ENCODE measurements at regions not wholly inside any gene's neighbourhood (a gene's known extent, or its start where the extent isn't known, plus 50 kb on each side); places are given as distances from the start of the nearest gene placed in this dataset.
A peak's percentile ranks its signal among the peaks of the same experiment; 100 is the strongest.

GRCh38 chr2:8472545-8473323 lies 209.1 kb upstream of the ID2 start:
- Histone ChIP-seq H2AFZ (ENCODE audit: low read depth, low read length) (no peak overlapping the region), H4K8ac (ENCODE audit: low read length) (no peak overlapping the region), H3K9ac (ENCODE audit: low read length) (no peak overlapping the region), H3K27ac (ENCODE audit: low read length, poor library complexity, severe bottlenecking) (no peak overlapping the region), H3K4me2 (ENCODE audit: low read length, poor library complexity, severe bottlenecking) (no peak overlapping the region), H3K36me3 (ENCODE audit: control insufficient read depth in 1 of 2, insufficient read depth in 2 of 2, low read depth in 1 of 2, low read length in 2 of 2) (no peaks in the 10 kb centered on the region), H3K14ac (ENCODE audit: low read length in 2 of 2) (no peak overlapping the region), H3K4ac (ENCODE audit: low read depth in 1 of 2, low read length in 2 of 2) (no peak overlapping the region), H3K23ac (ENCODE audit: low read length in 2 of 2) (no peak overlapping the region), H2BK15ac (ENCODE audit: low read depth, poor library complexity, severe bottlenecking) (no peak overlapping the region), H3K18ac (ENCODE audit: low read depth in 1 of 2, low read length in 2 of 2) (no peak overlapping the region), H3K9me3 (ENCODE audit: control insufficient read depth, low read length) (no peaks in the 10 kb centered on the region), H2BK12ac (ENCODE audit: low read length in 2 of 2) (no peak overlapping the region), H3K4me1 (ENCODE audit: control insufficient read depth, insufficient read depth, low read depth, low read length) (peaks cover 17% of the 10 kb centered on the region), H2BK120ac (ENCODE audit: low read depth, low read length) (no peak overlapping the region), H3K79me1 (replicated peaks; ENCODE audit: low read length, poor library complexity, severe bottlenecking) (no peaks in the 10 kb centered on the region), H3K4me3 (ENCODE audit: insufficient read depth in 1 of 2, low read depth in 1 of 2, low read length in 2 of 2) (no peak overlapping the region), H3K27me3 (ENCODE audit: control insufficient read depth in 1 of 2, insufficient read depth in 1 of 2, low read length in 2 of 2) (no peaks in the 10 kb centered on the region), H2AK5ac (ENCODE audit: low read length, severe bottlenecking) (peak overlapping the region; percentile 16), H4K91ac (ENCODE audit: low read length) (no peak overlapping the region), H2BK5ac (ENCODE audit: low read depth, low read length, poor library complexity, severe bottlenecking) (no peak overlapping the region)
- no peak for DNase-seq
- WGBS, result 89% methylated on average over 6 of the region's 7 CpGs

DNA sequence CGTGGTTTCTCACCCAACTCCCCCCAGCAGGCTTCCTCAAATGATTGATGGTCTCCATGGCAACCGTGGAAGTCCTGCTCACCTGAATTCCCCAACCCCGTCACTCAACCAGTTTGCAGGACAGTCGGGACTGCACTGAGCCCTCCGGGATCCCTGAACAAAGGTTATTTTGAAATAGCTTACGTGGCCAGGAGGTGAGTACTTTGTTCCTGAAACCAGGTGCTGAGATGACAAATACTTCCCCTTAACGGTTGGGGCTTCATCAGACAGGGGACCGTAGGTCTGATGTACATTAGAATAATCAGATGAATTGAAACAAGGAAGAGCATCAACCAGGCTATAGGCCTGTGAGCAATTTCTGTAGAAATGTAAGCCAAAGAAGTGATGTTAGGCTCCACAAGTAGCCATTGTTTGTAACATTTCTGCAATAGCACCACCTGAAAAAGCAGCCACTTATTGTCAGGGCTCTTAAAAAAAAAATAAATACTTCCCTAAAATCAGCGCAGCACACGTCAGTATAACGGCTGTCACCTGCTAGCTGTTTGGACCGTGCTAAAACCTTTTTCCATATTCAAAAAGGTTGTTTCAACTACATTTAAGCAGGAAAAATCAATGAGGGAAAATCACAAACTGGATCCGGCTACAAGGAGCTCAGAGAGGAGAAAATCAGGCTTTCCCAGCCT lies 206.4 kb upstream of the ID2 start:
- Histone ChIP-seq H3K9me3 (ENCODE audit: control insufficient read depth, low read length) (no peaks in the 10 kb centered on the region), H3K36me3 (ENCODE audit: control insufficient read depth in 1 of 2, insufficient read depth in 2 of 2, low read depth in 1 of 2, low read length in 2 of 2) (no peaks in the 10 kb centered on the region), H2BK5ac (ENCODE audit: low read depth, low read length, poor library complexity, severe bottlenecking) (no peak overlapping the region), H3K4ac (ENCODE audit: low read depth in 1 of 2, low read length in 2 of 2) (no peak overlapping the region), H2BK15ac (ENCODE audit: low read depth, poor library complexity, severe bottlenecking) (no peak overlapping the region), H3K14ac (ENCODE audit: low read length in 2 of 2) (no peak overlapping the region), H3K27ac (ENCODE audit: low read length, poor library complexity, severe bottlenecking) (no peak overlapping the region), H3K4me2 (ENCODE audit: low read length, poor library complexity, severe bottlenecking) (no peak overlapping the region), H3K27me3 (ENCODE audit: control insufficient read depth in 1 of 2, insufficient read depth in 1 of 2, low read length in 2 of 2) (no peaks in the 10 kb centered on the region), H3K4me1 (ENCODE audit: control insufficient read depth, insufficient read depth, low read depth, low read length) (peaks cover 14% of the 10 kb centered on the region), H3K79me1 (replicated peaks; ENCODE audit: low read length, poor library complexity, severe bottlenecking) (no peaks in the 10 kb centered on the region), H3K4me3 (ENCODE audit: insufficient read depth in 1 of 2, low read depth in 1 of 2, low read length in 2 of 2) (no peak overlapping the region), H3K23ac (ENCODE audit: low read length in 2 of 2) (no peak overlapping the region), H4K8ac (ENCODE audit: low read length) (no peak overlapping the region), H3K9ac (ENCODE audit: low read length) (no peak overlapping the region), H3K18ac (ENCODE audit: low read depth in 1 of 2, low read length in 2 of 2) (no peak overlapping the region), H2BK120ac (ENCODE audit: low read depth, low read length) (no peak overlapping the region), H2AK5ac (ENCODE audit: low read length, severe bottlenecking) (no peak overlapping the region), H4K91ac (ENCODE audit: low read length) (no peak overlapping the region), H2BK12ac (ENCODE audit: low read length in 2 of 2) (no peak overlapping the region), H2AFZ (ENCODE audit: low read depth, low read length) (no peak overlapping the region)
- DNase-seq, result no peak
- WGBS, result 84% methylated on average over 13 of the region's 13 CpGs

DNA sequence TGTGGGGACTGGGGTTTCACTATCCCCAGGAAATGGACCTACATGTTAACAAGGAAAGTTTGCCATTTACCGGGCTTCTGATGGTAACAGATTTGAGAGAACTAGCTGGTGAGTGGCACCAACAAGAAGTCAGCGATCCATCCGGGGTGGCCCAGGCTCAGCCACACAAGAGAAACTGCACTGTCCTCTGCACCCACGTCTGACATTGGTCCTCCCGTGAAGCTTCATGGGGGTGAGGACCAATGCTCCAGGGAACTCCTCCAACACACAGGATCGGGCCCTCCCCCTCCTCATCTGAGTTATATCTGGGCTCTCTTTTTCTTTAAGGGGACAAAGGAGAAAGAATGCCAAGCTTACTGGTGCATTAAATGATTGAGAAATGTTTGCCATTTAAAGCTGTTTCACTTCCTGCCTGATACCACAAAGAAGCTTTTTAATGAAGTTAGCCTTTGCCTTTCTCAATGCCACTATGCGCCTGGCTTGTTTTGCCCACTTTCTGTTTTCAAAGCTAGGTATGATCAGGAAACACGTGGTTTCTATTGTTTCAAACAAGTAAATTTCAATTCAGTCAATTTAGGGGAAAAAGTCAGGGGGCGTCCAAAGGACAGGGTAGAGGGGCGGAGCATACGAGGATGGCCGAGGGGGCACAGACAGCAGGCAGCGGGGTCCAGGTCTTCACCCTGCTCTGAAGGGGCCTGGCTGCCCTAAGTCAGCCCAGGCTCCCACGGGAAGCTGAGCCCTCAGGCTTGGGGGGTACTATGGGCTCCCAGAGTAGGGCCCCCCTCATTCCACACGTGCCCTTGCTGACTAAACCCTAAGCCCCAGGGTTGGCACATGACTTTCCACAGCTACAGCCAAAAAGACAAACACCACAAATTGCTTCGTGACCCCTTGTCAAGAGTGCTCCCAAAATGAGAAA lies 204.0 kb upstream of the ID2 start:
- Histone ChIP-seq H2BK15ac (ENCODE audit: low read depth, poor library complexity, severe bottlenecking) (no peak overlapping the region), H3K23ac (ENCODE audit: low read length in 2 of 2) (no peak overlapping the region), H3K36me3 (ENCODE audit: control insufficient read depth in 1 of 2, insufficient read depth in 2 of 2, low read depth in 1 of 2, low read length in 2 of 2) (no peaks in the 10 kb centered on the region), H2BK5ac (ENCODE audit: low read depth, low read length, poor library complexity, severe bottlenecking) (no peak overlapping the region), H3K4me2 (ENCODE audit: low read length, poor library complexity, severe bottlenecking) (no peak overlapping the region), H3K9ac (ENCODE audit: low read length) (no peak overlapping the region), H2AFZ (ENCODE audit: low read depth, low read length) (no peak overlapping the region), H3K4me1 (ENCODE audit: control insufficient read depth, insufficient read depth, low read depth, low read length) (peaks cover 23% of the 10 kb centered on the region), H4K8ac (ENCODE audit: low read length) (no peak overlapping the region), H3K27me3 (ENCODE audit: control insufficient read depth in 1 of 2, insufficient read depth in 1 of 2, low read length in 2 of 2) (no peaks in the 10 kb centered on the region), H3K4me3 (ENCODE audit: insufficient read depth in 1 of 2, low read depth in 1 of 2, low read length in 2 of 2) (no peak overlapping the region), H2AK5ac (ENCODE audit: low read length, severe bottlenecking) (peak overlapping the region; percentile 63), H2BK12ac (ENCODE audit: low read length in 2 of 2) (no peak overlapping the region), H3K14ac (ENCODE audit: low read length in 2 of 2) (no peak overlapping the region), H3K9me3 (ENCODE audit: control insufficient read depth, low read length) (no peaks in the 10 kb centered on the region), H3K27ac (ENCODE audit: low read length, poor library complexity, severe bottlenecking) (no peak overlapping the region), H3K4ac (ENCODE audit: low read depth in 1 of 2, low read length in 2 of 2) (no peak overlapping the region), H2BK120ac (ENCODE audit: low read depth, low read length) (no peak overlapping the region), H3K79me1 (replicated peaks; ENCODE audit: low read length, poor library complexity, severe bottlenecking) (no peaks in the 10 kb centered on the region), H4K91ac (ENCODE audit: low read length) (no peak overlapping the region), H3K18ac (ENCODE audit: low read depth in 1 of 2, low read length in 2 of 2) (no peak overlapping the region)
- no peak for DNase-seq
- 91% methylated on average over 15 of the region's 16 CpGs for WGBS

- H3K79me1 ChIP-seq (replicated peaks; ENCODE audit: low read length, poor library complexity, severe bottlenecking), result no peaks in the 10 kb centered on the region
- H3K4me1 ChIP-seq (ENCODE audit: control insufficient read depth, insufficient read depth, low read depth, low read length), result peaks cover 23% of the 10 kb centered on the region
- H2BK15ac ChIP-seq (ENCODE audit: low read depth, poor library complexity, severe bottlenecking), result no peak overlapping the region
- no peak overlapping the region for H4K91ac ChIP-seq (ENCODE audit: low read length)
- H2AK5ac ChIP-seq (ENCODE audit: low read length, severe bottlenecking), result no peak overlapping the region
- 98% methylated on average over 4 of the region's 4 CpGs for WGBS
- no peak overlapping the region for H2AFZ ChIP-seq (ENCODE audit: low read depth, low read length)
- no peak overlapping the region for H3K18ac ChIP-seq (ENCODE audit: low read depth in 1 of 2, low read length in 2 of 2)
- H3K9me3 ChIP-seq (ENCODE audit: control insufficient read depth, low read length), result no peaks in the 10 kb centered on the region
- no peak overlapping the region for H3K4ac ChIP-seq (ENCODE audit: low read depth in 1 of 2, low read length in 2 of 2)
- no peak overlapping the region for H3K4me3 ChIP-seq (ENCODE audit: insufficient read depth in 1 of 2, low read depth in 1 of 2, low read length in 2 of 2)
- no peak overlapping the region for H3K27ac ChIP-seq (ENCODE audit: low read length, poor library complexity, severe bottlenecking)
- H3K27me3 ChIP-seq (ENCODE audit: control insufficient read depth in 1 of 2, insufficient read depth in 1 of 2, low read length in 2 of 2), result no peaks in the 10 kb centered on the region
- H3K36me3 ChIP-seq (ENCODE audit: control insufficient read depth in 1 of 2, insufficient read depth in 2 of 2, low read depth in 1 of 2, low read length in 2 of 2), result no peaks in the 10 kb centered on the region
- H2BK120ac ChIP-seq (ENCODE audit: low read depth, low read length), result no peak overlapping the region
- no peak overlapping the region for H2BK12ac ChIP-seq (ENCODE audit: low read length in 2 of 2)
- no peak overlapping the region for H3K4me2 ChIP-seq (ENCODE audit: low read length, poor library complexity, severe bottlenecking)
- H3K23ac ChIP-seq (ENCODE audit: low read length in 2 of 2), result no peak overlapping the region
- no peak for DNase-seq
- H4K8ac ChIP-seq (ENCODE audit: low read length), result no peak overlapping the region
- H3K9ac ChIP-seq (ENCODE audit: low read length), result no peak overlapping the region
- no peak overlapping the region for H2BK5ac ChIP-seq (ENCODE audit: low read depth, low read length, poor library complexity, severe bottlenecking)
- H3K14ac ChIP-seq (ENCODE audit: low read length in 2 of 2), result no peak overlapping the region
Measured at GRCh38 chr2:8478471-8478793, 203.4 kb upstream of the ID2 start.

Data from mesenchymal stem cell (in vitro differentiated cells and primary cell).